Loucy (cell line): ENCODE measurements at regions not wholly inside any gene's neighbourhood (a gene's known extent, or its start where the extent isn't known, plus 50 kb on each side); places are given as distances from the start of the nearest gene placed in this dataset.

Experiments
- H2AFZ ChIP-seq: fragments of 200-600 bp; sonication (generic); 2 replicates; pipeline ENCODE4 v1.6.0; 2016; ENCODE audit warnings: antibody characterized with exemption, mild to moderate bottlenecking, low read length, moderate library complexity
- H3F3A ChIP-seq: fragments of 200-600 bp; 2 replicates; pipeline ENCODE4 v1.6.0; 2016; ENCODE audit warnings: antibody characterized with exemption, low read depth, mild to moderate bottlenecking
- H3K27me3 ChIP-seq: fragments of 200-600 bp; sonication (generic); 2 replicates; pipeline ENCODE4 v1.6.1; 2014; ENCODE audit warnings: low read length, mild to moderate bottlenecking; ENCODE audit not compliant: insufficient read depth, poor library complexity, severe bottlenecking
- H3K36me3 ChIP-seq: fragments of 200-600 bp; sonication (generic); 2 replicates; pipeline ENCODE4 v1.6.1; 2016; ENCODE audit warnings: low read length; ENCODE audit not compliant: insufficient read depth
- H3K4me1 ChIP-seq: fragments of 200-600 bp; sonication (generic); 2 replicates; pipeline ENCODE4 v1.5.1; 2014; ENCODE audit warnings: low read length, mild to moderate bottlenecking; ENCODE audit not compliant: insufficient read depth, poor library complexity, severe bottlenecking
- H3K4me2 ChIP-seq: fragments of 200-600 bp; sonication (generic); 2 replicates; pipeline ENCODE4 v1.6.0; 2014; ENCODE audit warnings: antibody characterized with exemption, low read length, low read depth, mild to moderate bottlenecking; ENCODE audit not compliant: poor library complexity, severe bottlenecking
- H3K4me3 ChIP-seq: fragments of 200-600 bp; sonication (generic); 2 replicates; pipeline ENCODE4 v1.5.1; 2014; ENCODE audit warnings: low read length, mild to moderate bottlenecking, mixed read lengths; ENCODE audit not compliant: poor library complexity, severe bottlenecking
- H3K79me2 ChIP-seq: fragments of 200-600 bp; sonication (generic); 2 replicates; pipeline ENCODE4 v1.6.1; 2014; ENCODE audit warnings: low read length; ENCODE audit not compliant: insufficient read depth
- H3K9ac ChIP-seq: fragments of 200-600 bp; sonication (generic); 2 replicates; pipeline ENCODE4 v1.6.0; 2014; ENCODE audit warnings: mild to moderate bottlenecking, low read depth, low read length, moderate library complexity; ENCODE audit not compliant: poor library complexity, severe bottlenecking
- H3K9me2 ChIP-seq: fragments of 200-600 bp; sonication (generic); replicated peaks from 2 replicates; pipeline ENCODE4 v1.6.1; 2016; ENCODE audit warnings: low read depth, low read length, mixed read lengths
- H3K9me3 ChIP-seq: fragments of 200-600 bp; sonication (generic); 2 replicates; pipeline ENCODE4 v1.6.1; 2014; ENCODE audit warnings: mild to moderate bottlenecking, antibody characterized with exemption, low read length, low read depth; ENCODE audit not compliant: insufficient read depth
- H4K20me1 ChIP-seq: fragments of 200-600 bp; sonication (generic); 2 replicates; pipeline ENCODE4 v1.6.0; 2014; ENCODE audit warnings: antibody characterized with exemption, low read length, mild to moderate bottlenecking; ENCODE audit not compliant: insufficient read depth, poor library complexity, severe bottlenecking
- EZH2phosphoT487 ChIP-seq: fragments of 200-600 bp; IDR thresholded peaks from 2 replicates; pipeline ENCODE4 v1.6.1; 2018; ENCODE audit warnings: antibody characterized with exemption, mild to moderate bottlenecking, moderate library complexity, borderline replicate concordance
- TF ChIP-seq, protein P1 (sequence below): fragments of 200-600 bp; sonication (generic); conservative IDR thresholded peaks from 2 replicates; pipeline ENCODE4 v1.5.1; 2014; ENCODE audit warnings: mild to moderate bottlenecking, antibody characterized with exemption, low read length

DNA sequence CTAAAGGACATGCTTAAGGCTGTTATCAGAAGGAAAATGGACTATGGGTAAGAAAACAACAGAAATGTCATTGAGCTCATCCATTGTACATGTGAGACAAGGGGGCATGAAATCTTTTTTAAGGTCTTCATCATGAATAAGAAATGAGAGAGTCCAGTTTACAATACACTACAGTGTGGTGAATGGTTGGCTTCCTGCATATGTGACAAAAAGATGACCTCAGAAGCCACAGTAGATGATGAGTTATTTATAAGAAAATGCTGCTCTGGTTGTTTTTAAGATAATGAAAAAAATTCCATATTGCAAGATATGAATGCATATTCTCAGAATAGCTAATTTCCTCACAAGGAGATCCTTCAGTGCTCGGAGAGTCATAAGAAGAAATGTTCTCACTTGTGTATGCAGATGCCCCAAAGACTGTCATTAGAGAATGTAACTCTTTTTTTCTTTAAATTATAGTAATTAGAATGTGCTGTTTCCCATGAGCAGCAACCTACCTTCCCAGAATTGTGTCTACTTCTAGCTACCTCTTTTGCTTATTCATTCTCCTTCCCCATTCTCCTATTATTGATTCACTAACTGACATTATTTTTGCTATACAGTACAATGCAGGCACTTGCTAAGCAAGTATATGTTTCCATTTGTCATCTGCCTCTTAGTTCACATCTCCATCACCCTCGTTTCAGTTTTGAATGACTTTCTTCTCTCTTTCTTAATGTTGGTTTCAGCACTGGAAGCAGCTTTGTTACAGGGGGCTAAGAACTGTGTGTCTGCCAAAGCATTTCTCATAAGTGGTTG lies 152.0 kb upstream of the PEX5L start:
- no peaks in the 10 kb centered on the region for H4K20me1 ChIP-seq
- H3K36me3 ChIP-seq: no peaks in the 10 kb centered on the region
- no peaks in the 10 kb centered on the region for H3K9me3 ChIP-seq
- no peak overlapping the region for H3K9ac ChIP-seq
- H3K79me2 ChIP-seq: no peaks in the 10 kb centered on the region
- no peaks in the 10 kb centered on the region for H3K9me2 ChIP-seq
- H3K4me1 ChIP-seq: no peaks in the 10 kb centered on the region
- no peak overlapping the region for H2AFZ ChIP-seq
- no peak for TF ChIP-seq EZH2phosphoT487
- TF ChIP-seq, protein P1, sequence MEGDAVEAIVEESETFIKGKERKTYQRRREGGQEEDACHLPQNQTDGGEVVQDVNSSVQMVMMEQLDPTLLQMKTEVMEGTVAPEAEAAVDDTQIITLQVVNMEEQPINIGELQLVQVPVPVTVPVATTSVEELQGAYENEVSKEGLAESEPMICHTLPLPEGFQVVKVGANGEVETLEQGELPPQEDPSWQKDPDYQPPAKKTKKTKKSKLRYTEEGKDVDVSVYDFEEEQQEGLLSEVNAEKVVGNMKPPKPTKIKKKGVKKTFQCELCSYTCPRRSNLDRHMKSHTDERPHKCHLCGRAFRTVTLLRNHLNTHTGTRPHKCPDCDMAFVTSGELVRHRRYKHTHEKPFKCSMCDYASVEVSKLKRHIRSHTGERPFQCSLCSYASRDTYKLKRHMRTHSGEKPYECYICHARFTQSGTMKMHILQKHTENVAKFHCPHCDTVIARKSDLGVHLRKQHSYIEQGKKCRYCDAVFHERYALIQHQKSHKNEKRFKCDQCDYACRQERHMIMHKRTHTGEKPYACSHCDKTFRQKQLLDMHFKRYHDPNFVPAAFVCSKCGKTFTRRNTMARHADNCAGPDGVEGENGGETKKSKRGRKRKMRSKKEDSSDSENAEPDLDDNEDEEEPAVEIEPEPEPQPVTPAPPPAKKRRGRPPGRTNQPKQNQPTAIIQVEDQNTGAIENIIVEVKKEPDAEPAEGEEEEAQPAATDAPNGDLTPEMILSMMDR: no peak
- no peaks in the 10 kb centered on the region for H3K27me3 ChIP-seq
- H3F3A ChIP-seq: no peaks in the 10 kb centered on the region
- H3K4me2 ChIP-seq: no peak overlapping the region
- no peak overlapping the region for H3K4me3 ChIP-seq

DNA sequence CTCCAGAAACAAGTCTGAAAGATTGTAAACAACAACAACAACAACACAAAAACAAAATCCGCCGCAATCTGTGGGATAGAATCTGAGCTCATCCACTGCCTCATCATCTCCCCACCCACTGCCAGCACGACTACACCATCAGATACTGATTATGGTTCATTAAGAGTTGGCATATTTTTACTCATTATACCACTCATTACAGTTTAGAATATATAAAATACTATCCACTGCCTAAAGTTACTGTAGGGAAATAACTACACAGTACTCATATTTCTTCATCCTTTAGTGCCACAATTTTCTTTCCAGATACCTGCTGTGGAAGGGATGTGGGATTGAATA lies 152.5 kb upstream of the PEX5L start:
- Histone ChIP-seq H4K20me1 (no peaks in the 10 kb centered on the region), H3F3A (no peaks in the 10 kb centered on the region), H3K79me2 (no peaks in the 10 kb centered on the region), H3K9me2 (no peaks in the 10 kb centered on the region), H3K4me2 (no peak overlapping the region), H2AFZ (no peak overlapping the region), H3K27me3 (no peaks in the 10 kb centered on the region), H3K4me1 (no peaks in the 10 kb centered on the region), H3K36me3 (no peaks in the 10 kb centered on the region), H3K9me3 (no peaks in the 10 kb centered on the region), H3K9ac (no peak overlapping the region), H3K4me3 (no peak overlapping the region)
- TF ChIP-seq, protein P1: no peak
- TF ChIP-seq EZH2phosphoT487: no peak

DNA sequence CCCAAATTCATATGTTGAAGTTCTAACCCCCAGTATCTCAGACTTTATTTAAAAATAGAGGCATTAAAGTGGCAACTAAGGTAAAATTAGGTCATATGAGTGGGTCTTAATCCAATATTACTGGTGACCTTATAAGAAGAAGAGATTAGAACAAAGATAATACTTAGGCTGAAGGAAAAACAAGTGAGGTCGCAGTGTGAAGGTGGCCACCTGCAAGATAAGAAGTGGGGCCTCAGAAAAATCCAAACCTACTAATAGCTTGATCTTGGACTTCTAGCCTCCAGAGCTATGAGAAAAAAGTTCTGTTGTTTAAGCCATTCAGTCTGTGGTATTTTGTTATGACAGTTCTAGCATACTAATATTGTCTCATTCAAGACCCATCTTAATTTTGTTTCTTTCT lies 159.9 kb upstream of the PEX5L start:
- no peak for TF ChIP-seq EZH2phosphoT487
- TF ChIP-seq, protein P1: no peak
- no peaks in the 10 kb centered on the region for H3K36me3 ChIP-seq
- H3K9me2 ChIP-seq: no peaks in the 10 kb centered on the region
- no peak overlapping the region for H2AFZ ChIP-seq
- H3K79me2 ChIP-seq: no peaks in the 10 kb centered on the region
- H4K20me1 ChIP-seq: no peaks in the 10 kb centered on the region
- no peak overlapping the region for H3K4me2 ChIP-seq
- no peaks in the 10 kb centered on the region for H3K9me3 ChIP-seq
- no peak overlapping the region for H3K4me3 ChIP-seq
- H3K27me3 ChIP-seq: no peaks in the 10 kb centered on the region
- no peak overlapping the region for H3K9ac ChIP-seq
- H3K4me1 ChIP-seq: no peaks in the 10 kb centered on the region
- H3F3A ChIP-seq: no peaks in the 10 kb centered on the region
